OCI-LY1 (cell line): ENCODE measurements at regions not wholly inside any gene's neighbourhood (a gene's known extent, or its start where the extent isn't known, plus 50 kb on each side); places are given as distances from the start of the nearest gene placed in this dataset.
"Not testable (repeated sequence)": the region's sequence is repeated elsewhere in the genome, so short reads cannot be mapped to it uniquely, and the experiment has no call there.

ENCODE experiments used
- H2AFZ ChIP-seq: fragments of 200-600 bp; sonication (generic), shearing (Covaris generic); 2 replicates; pipeline ENCODE4 v1.6.0; 2014; ENCODE audit warnings: antibody characterized with exemption, mild to moderate bottlenecking, low read length
- H3F3A ChIP-seq: fragments of 200-600 bp; sonication (generic), shearing (Covaris generic); 2 replicates; pipeline ENCODE4 v1.6.0; 2014; ENCODE audit warnings: mild to moderate bottlenecking, antibody characterized with exemption, low read length, moderate library complexity; ENCODE audit not compliant: insufficient read depth
- H3K27ac ChIP-seq: fragments of 200-600 bp; sonication (generic); 2 replicates; pipeline ENCODE4 v1.5.1; 2014; ENCODE audit warnings: low read length, mixed run types, mild to moderate bottlenecking, low read depth; ENCODE audit not compliant: poor library complexity, severe bottlenecking
- H3K27me3 ChIP-seq: fragments of 200-600 bp; sonication (generic); 2 replicates; pipeline ENCODE4 v1.6.0; 2014; ENCODE audit warnings: antibody characterized with exemption, mild to moderate bottlenecking, low read length, moderate library complexity; ENCODE audit not compliant: insufficient read depth
- H3K36me3 ChIP-seq: fragments of 200-600 bp; sonication (generic); 2 replicates; pipeline ENCODE4 v1.6.1; 2014; ENCODE audit warnings: mild to moderate bottlenecking, antibody characterized with exemption, low read length, moderate library complexity, mixed read lengths; ENCODE audit not compliant: insufficient read depth
- H3K4me1 ChIP-seq: fragments of 200-600 bp; sonication (generic); 2 replicates; pipeline ENCODE4 v1.5.1; 2014; ENCODE audit warnings: mild to moderate bottlenecking, low read length, moderate library complexity; ENCODE audit not compliant: insufficient read depth, severe bottlenecking
- H3K4me2 ChIP-seq: fragments of 200-600 bp; sonication (generic), shearing (Covaris generic); 2 replicates; pipeline ENCODE4 v1.6.1; 2014; ENCODE audit warnings: low read length
- H3K4me3 ChIP-seq: fragments of 200-600 bp; sonication (generic); 2 replicates; pipeline ENCODE4 v1.5.1; 2014; ENCODE audit warnings: low read length, low read depth, mild to moderate bottlenecking, mixed read lengths; ENCODE audit not compliant: poor library complexity, severe bottlenecking
- H3K79me2 ChIP-seq: fragments of 200-600 bp; shearing (Covaris generic); 2 replicates; pipeline ENCODE4 v1.6.1; 2016; ENCODE audit warnings: mixed run types, low read length, mixed read lengths; ENCODE audit not compliant: insufficient read depth
- H3K9ac ChIP-seq: fragments of 200-600 bp; sonication (generic), shearing (Covaris generic); 2 replicates; pipeline ENCODE4 v1.6.1; 2014; ENCODE audit warnings: mild to moderate bottlenecking, low read length, mixed read lengths
- H3K9me2 ChIP-seq: fragments of 200-600 bp; sonication (generic), shearing (Covaris generic); 2 replicates; pipeline ENCODE4 v1.6.1; 2014; ENCODE audit warnings: low read depth, mild to moderate bottlenecking, low read length, mixed read lengths
- H3K9me3 ChIP-seq: fragments of 200-600 bp; shearing (Covaris generic); 2 replicates; pipeline ENCODE4 v1.6.1; 2014; ENCODE audit warnings: low read length, mixed read lengths
- H4K20me1 ChIP-seq: fragments of 200-600 bp; sonication (generic), shearing (Covaris generic); 2 replicates; pipeline ENCODE4 v1.6.0; 2016; ENCODE audit warnings: mild to moderate bottlenecking, low read length; ENCODE audit not compliant: insufficient read depth
- CTCF ChIP-seq: fragments of 200-600 bp; sonication (generic), shearing (Covaris generic); IDR thresholded peaks from 2 replicates; pipeline ENCODE4 v1.5.1; 2017; ENCODE audit warnings: mild to moderate bottlenecking, antibody characterized with exemption, low read length, moderate library complexity, mixed read lengths
- EZH2 ChIP-seq: fragments of 200-600 bp; sonication (generic), shearing (Covaris generic); IDR thresholded peaks from 2 replicates; pipeline ENCODE4 v1.8.0; 2017; ENCODE audit warnings: borderline replicate concordance, mixed run types, mild to moderate bottlenecking, antibody characterized with exemption, low read length, moderate library complexity, mixed read lengths

- no peaks in the 10 kb centered on the region for H3K9me3 ChIP-seq
Observed at GRCh38 chr18:1511619-1512311, 607.1 kb downstream of the ADCYAP1 start.

GRCh38 chr18:1513519-1513918, 608.8 kb downstream of the ADCYAP1 start:
- no peak overlapping the region for H3K9ac ChIP-seq
- no peaks in the 10 kb centered on the region for H3K27me3 ChIP-seq
- H3F3A ChIP-seq = no peaks in the 10 kb centered on the region
- no peaks in the 10 kb centered on the region for H3K9me3 ChIP-seq
- H3K4me3 ChIP-seq = no peak overlapping the region
- no peaks in the 10 kb centered on the region for H3K36me3 ChIP-seq
- H4K20me1 ChIP-seq = no peaks in the 10 kb centered on the region
- no peaks in the 10 kb centered on the region for H3K4me1 ChIP-seq
- no peaks in the 10 kb centered on the region for H3K79me2 ChIP-seq
- no peak overlapping the region for H3K4me2 ChIP-seq
- H3K9me2 ChIP-seq = no peaks in the 10 kb centered on the region
- no peak overlapping the region for H3K27ac ChIP-seq
- H2AFZ ChIP-seq = no peak overlapping the region
- TF ChIP-seq EZH2 (no peak), CTCF (no peak)

More at GRCh38 chr18:1511619-1512311, 607.1 kb downstream of the ADCYAP1 start:
- H3K79me2 ChIP-seq = no peaks in the 10 kb centered on the region
- TF ChIP-seq EZH2 = no peak
- TF ChIP-seq CTCF = no peak
- H3K4me2 ChIP-seq = no peak overlapping the region
- no peak overlapping the region for H2AFZ ChIP-seq
- H3K9me2 ChIP-seq = no peaks in the 10 kb centered on the region
- no peak overlapping the region for H3K9ac ChIP-seq
- no peak overlapping the region for H3K27ac ChIP-seq
- H3K4me3 ChIP-seq = no peak overlapping the region
- H3F3A ChIP-seq = no peaks in the 10 kb centered on the region
- H4K20me1 ChIP-seq = no peaks in the 10 kb centered on the region
- H3K36me3 ChIP-seq = no peaks in the 10 kb centered on the region
- H3K4me1 ChIP-seq = no peaks in the 10 kb centered on the region
- no peaks in the 10 kb centered on the region for H3K27me3 ChIP-seq

GRCh38 chr18:1521588-1522248, 617.0 kb downstream of the ADCYAP1 start:
- H3K9me3 ChIP-seq, H2AFZ ChIP-seq, H3K36me3 ChIP-seq, H3K27ac ChIP-seq, H3K9me2 ChIP-seq, H3F3A ChIP-seq, H4K20me1 ChIP-seq, H3K4me3 ChIP-seq, H3K27me3 ChIP-seq, H3K4me2 ChIP-seq, H3K79me2 ChIP-seq, H3K4me1 ChIP-seq, H3K9ac ChIP-seq: not testable (repeated sequence)

DNA sequence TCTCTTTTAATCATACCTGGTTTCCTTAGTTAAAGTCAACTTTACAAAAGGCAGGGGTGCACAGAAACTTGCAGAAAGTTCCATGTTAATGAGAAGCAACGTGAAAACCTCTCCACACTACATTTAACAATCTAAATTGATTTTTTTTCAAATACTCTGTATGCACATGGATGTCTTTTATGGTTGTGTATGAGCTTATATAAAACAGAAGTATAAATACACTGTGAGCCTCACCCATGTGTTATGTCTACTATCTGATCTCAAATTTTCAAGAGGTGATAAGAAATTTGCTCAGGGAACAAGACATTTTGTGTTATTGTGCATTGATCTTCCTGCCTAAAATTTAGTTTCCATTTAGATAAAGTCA, 617.6 kb downstream of the ADCYAP1 start:
- no peaks in the 10 kb centered on the region for H4K20me1 ChIP-seq
- H3K36me3 ChIP-seq = no peaks in the 10 kb centered on the region
- no peak overlapping the region for H2AFZ ChIP-seq
- H3K27ac ChIP-seq = no peak overlapping the region
- no peak overlapping the region for H3K9ac ChIP-seq
- TF ChIP-seq EZH2 = no peak
- TF ChIP-seq CTCF = no peak
- H3K27me3 ChIP-seq = no peaks in the 10 kb centered on the region
- no peak overlapping the region for H3K4me2 ChIP-seq
- H3K9me3 ChIP-seq = no peaks in the 10 kb centered on the region
- no peak overlapping the region for H3K4me3 ChIP-seq
- no peaks in the 10 kb centered on the region for H3K9me2 ChIP-seq
- H3K4me1 ChIP-seq = no peaks in the 10 kb centered on the region
- H3F3A ChIP-seq = no peaks in the 10 kb centered on the region
- no peaks in the 10 kb centered on the region for H3K79me2 ChIP-seq
